Vagina (tissue), 2 donors: ENCODE measurements at regions not wholly inside any gene's neighbourhood (a gene's known extent, or its start where the extent isn't known, plus 50 kb on each side); places are given as distances from the start of the nearest gene placed in this dataset.

ENCODE experiments used
- DNase-seq, 2 donors: peaks; one replicate each; pipeline ENCODE4 v3.0.0-alpha.2; 2017; ENCODE audit errors: extremely low spot score in 2 of 2
- H3K27ac ChIP-seq: fragments of 200-600 bp; sonication (generic); one replicate; pipeline ENCODE4 v1.5.1; 2019
- H3K27me3 ChIP-seq: fragments of 200-600 bp; sonication (generic); one replicate; pipeline ENCODE4 v1.5.1; 2019
- H3K36me3 ChIP-seq, 2 donors: fragments of 200-600 bp; sonication (generic); one replicate each; pipeline ENCODE4 v1.5.1; 2017 to 2019
- H3K4me1 ChIP-seq: fragments of 200-600 bp; sonication (generic); one replicate; pipeline ENCODE4 v1.5.1; 2019
- H3K4me3 ChIP-seq, 2 donors: fragments of 200-600 bp; sonication (generic); 1 replicate in 1 of 2; 2 replicates in 1 of 2; pipeline ENCODE4 v1.5.1; 2016 to 2019
- H3K9me3 ChIP-seq: fragments of 200-600 bp; sonication (generic); one replicate; pipeline ENCODE4 v1.5.1; 2019
- CTCF ChIP-seq, 3 experiments: fragments of 450-650 bp in 2 of 3; fragments of 200-600 bp in 1 of 3; sonication (generic) in 1 of 3; IDR thresholded peaks; one replicate each; pipeline ENCODE4 v1.5.1; 2017 to 2019; ENCODE audit warnings: antibody characterized with exemption in 3 of 3, mild to moderate bottlenecking in 2 of 3, moderate library complexity in 2 of 3
- POLR2A ChIP-seq, 2 donors: fragments of 450-650 bp; IDR thresholded peaks; one replicate each; pipeline ENCODE4 v1.6.1; 2017; ENCODE audit warnings: antibody characterized with exemption in 2 of 2, mild to moderate bottlenecking in 2 of 2, moderate library complexity in 2 of 2
- POLR2AphosphoS5 ChIP-seq, 2 donors: sonication (generic); formaldehyde crosslinking; IDR thresholded peaks; one replicate each; pipeline ENCODE4 v1.9.0; 2017; ENCODE audit warnings: antibody characterized with exemption in 2 of 2, mild to moderate bottlenecking in 2 of 2, low read depth in 1 of 2; ENCODE audit not compliant: insufficient read depth in 1 of 2
- intact Hi-C: fragments of 100-400 bp; cut with DNase I; formaldehyde crosslinking; loops from one replicate; pipeline ENCODE4 v1.15.1; 2023

DNA sequence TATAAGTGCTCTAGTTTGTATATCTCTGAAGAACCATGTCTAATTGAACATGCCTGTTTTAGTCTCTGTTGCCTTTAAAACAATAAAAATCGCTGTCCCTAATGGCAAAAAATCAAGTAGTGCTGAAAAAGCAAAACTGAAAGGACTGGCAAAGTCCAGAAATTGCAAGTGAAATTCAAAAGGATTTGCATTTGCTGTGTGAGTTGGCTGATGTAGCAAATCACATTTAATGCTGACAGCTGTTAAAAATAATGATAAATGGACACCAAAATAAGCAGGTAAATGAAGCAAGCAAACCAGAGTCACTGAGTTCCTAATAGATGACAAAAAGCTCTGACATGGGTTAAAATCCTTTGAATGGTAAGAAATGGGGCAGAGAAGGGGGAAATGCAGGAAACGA, 874.1 kb downstream of the GRM8 start:
- H3K36me3 ChIP-seq = no peaks in the 10 kb centered on the region
- H3K4me3 ChIP-seq = no peak overlapping the region
- H3K27me3 ChIP-seq = no peaks in the 10 kb centered on the region
- TF ChIP-seq POLR2A (IDR thresholded peaks at IDR 0.05) = no peak
- intact Hi-C loops = no loop called here
- DNase-seq = no peak
- H3K27ac ChIP-seq = no peak overlapping the region
- H3K9me3 ChIP-seq = no peaks in the 10 kb centered on the region
- H3K4me1 ChIP-seq = no peaks in the 10 kb centered on the region

DNA sequence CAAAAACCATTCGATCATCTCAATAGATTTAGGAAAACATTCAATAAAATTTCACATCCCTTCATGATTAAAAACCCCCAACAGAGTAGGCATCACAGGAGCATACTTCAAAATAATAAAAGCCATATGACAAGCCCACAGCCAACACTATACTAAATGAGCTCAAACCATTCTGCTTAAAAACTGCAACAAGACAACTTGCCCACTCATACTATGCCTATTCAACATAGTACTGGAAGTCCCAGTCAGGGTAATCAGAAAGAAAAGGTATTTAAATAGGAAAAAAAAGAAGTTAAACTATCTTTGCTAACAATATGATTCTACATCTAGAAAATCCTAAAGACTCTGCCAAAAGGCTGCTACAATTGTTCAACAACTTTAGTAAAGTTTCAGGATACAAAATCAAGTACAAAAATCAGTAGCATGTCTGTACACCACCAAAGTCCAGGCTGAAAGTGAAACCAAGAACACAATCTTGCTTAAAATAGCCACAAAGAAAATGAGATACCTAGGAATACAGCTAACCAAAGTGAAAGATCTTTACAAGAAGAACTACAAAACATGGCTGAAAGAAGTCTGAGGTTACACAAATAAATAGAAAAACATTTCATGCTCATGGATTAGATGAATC, 882.6 kb downstream of the GRM8 start:
- Histone ChIP-seq H3K27ac (no peak overlapping the region), H3K4me1 (no peaks in the 10 kb centered on the region), H3K9me3 (no peaks in the 10 kb centered on the region), H3K27me3 (no peaks in the 10 kb centered on the region), H3K4me3 (no peak overlapping the region), H3K36me3 (no peaks in the 10 kb centered on the region)
- TF ChIP-seq CTCF (IDR thresholded peaks at IDR 0.05) (no peak), POLR2A (IDR thresholded peaks at IDR 0.05) (no peak), POLR2AphosphoS5 (IDR thresholded peaks at IDR 0.05; ENCODE audit: insufficient read depth in 1 of 2, low read depth in 1 of 2) (no peak)
- DNase-seq = no peak
- intact Hi-C loops = no loop called here

- H3K4me1 ChIP-seq = no peaks in the 10 kb centered on the region
- no peaks in the 10 kb centered on the region for H3K9me3 ChIP-seq
- no peaks in the 10 kb centered on the region for H3K27me3 ChIP-seq
- TF ChIP-seq POLR2A (IDR thresholded peaks at IDR 0.05) (no peak), CTCF (IDR thresholded peaks at IDR 0.05) (no peak), POLR2AphosphoS5 (IDR thresholded peaks at IDR 0.05; ENCODE audit: insufficient read depth in 1 of 2, low read depth in 1 of 2) (no peak)
- intact Hi-C loops = no loop called here
- no peak overlapping the region for H3K27ac ChIP-seq
- no peaks in the 10 kb centered on the region for H3K36me3 ChIP-seq
- DNase-seq = no peak
- H3K4me3 ChIP-seq = no peak overlapping the region
Observed at GRCh38 chr7:126362746-126363145, 890.0 kb downstream of the GRM8 start.

GRCh38 chr7:126361183-126361582, 891.6 kb downstream of the GRM8 start:
- intact Hi-C loops = no loop called here

GRCh38 chr7:126339813-126340212, 912.9 kb downstream of the GRM8 start:
- H3K27me3 ChIP-seq = no peaks in the 10 kb centered on the region
- TF ChIP-seq CTCF (IDR thresholded peaks at IDR 0.05) (no peak), POLR2AphosphoS5 (IDR thresholded peaks at IDR 0.05; ENCODE audit: insufficient read depth in 1 of 2, low read depth in 1 of 2) (no peak), POLR2A (IDR thresholded peaks at IDR 0.05) (no peak)
- no peaks in the 10 kb centered on the region for H3K36me3 ChIP-seq
- no peaks in the 10 kb centered on the region for H3K9me3 ChIP-seq
- no peaks in the 10 kb centered on the region for H3K4me1 ChIP-seq
- intact Hi-C loops = no loop called here
- no peak for DNase-seq
- no peak overlapping the region for H3K4me3 ChIP-seq
- H3K27ac ChIP-seq = no peak overlapping the region

More at GRCh38 chr7:126361183-126361582, 891.6 kb downstream of the GRM8 start:
- TF ChIP-seq POLR2AphosphoS5 (IDR thresholded peaks at IDR 0.05; ENCODE audit: insufficient read depth in 1 of 2, low read depth in 1 of 2) (no peak), CTCF (IDR thresholded peaks at IDR 0.05) (no peak), POLR2A (IDR thresholded peaks at IDR 0.05) (no peak)
- Histone ChIP-seq H3K36me3 (no peaks in the 10 kb centered on the region), H3K4me3 (no peak overlapping the region), H3K27ac (no peak overlapping the region), H3K4me1 (no peaks in the 10 kb centered on the region), H3K9me3 (no peaks in the 10 kb centered on the region), H3K27me3 (no peaks in the 10 kb centered on the region)
- DNase-seq = no peak
